Coronary artery (tissue), 2 donors: ENCODE measurements at regions not wholly inside any gene's neighbourhood (a gene's known extent, or its start where the extent isn't known, plus 50 kb on each side); places are given as distances from the start of the nearest gene placed in this dataset.

Source experiments
- DNase-seq: peaks from one replicate; pipeline ENCODE4 v3.0.0-alpha.2; 2017; ENCODE audit warnings: low spot score
- H3K27ac ChIP-seq, 2 donors: fragments of 200-600 bp; sonication (generic); one replicate each; pipeline ENCODE4 v1.5.1; 2016 to 2019
- H3K4me3 ChIP-seq: fragments of 200-600 bp; sonication (generic); 2 replicates; pipeline ENCODE4 v1.5.1; 2016; ENCODE audit warnings: mild to moderate bottlenecking, moderate library complexity
- TF ChIP-seq, protein P1 (sequence below): fragments of 200-600 bp; sonication (generic); IDR thresholded peaks from one replicate; pipeline ENCODE4 v1.5.1; 2019; ENCODE audit warnings: antibody characterized with exemption

DNA sequence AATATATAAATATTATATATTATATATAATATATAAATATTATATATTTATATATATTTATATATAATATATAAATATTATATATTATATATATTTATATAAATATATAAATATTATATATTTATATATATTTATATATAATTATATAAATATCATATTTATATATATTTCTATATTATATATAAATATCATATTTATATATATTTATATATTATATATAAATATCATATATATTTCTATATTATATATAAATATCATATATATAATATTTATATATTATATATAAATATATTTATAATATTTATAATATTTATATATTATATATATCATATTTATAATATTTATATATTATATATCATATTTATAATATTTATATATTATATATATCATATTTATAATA is 321.4 kb downstream of the CDH2 start:
- no peak overlapping the region for H3K4me3 ChIP-seq
- TF ChIP-seq, protein P1, sequence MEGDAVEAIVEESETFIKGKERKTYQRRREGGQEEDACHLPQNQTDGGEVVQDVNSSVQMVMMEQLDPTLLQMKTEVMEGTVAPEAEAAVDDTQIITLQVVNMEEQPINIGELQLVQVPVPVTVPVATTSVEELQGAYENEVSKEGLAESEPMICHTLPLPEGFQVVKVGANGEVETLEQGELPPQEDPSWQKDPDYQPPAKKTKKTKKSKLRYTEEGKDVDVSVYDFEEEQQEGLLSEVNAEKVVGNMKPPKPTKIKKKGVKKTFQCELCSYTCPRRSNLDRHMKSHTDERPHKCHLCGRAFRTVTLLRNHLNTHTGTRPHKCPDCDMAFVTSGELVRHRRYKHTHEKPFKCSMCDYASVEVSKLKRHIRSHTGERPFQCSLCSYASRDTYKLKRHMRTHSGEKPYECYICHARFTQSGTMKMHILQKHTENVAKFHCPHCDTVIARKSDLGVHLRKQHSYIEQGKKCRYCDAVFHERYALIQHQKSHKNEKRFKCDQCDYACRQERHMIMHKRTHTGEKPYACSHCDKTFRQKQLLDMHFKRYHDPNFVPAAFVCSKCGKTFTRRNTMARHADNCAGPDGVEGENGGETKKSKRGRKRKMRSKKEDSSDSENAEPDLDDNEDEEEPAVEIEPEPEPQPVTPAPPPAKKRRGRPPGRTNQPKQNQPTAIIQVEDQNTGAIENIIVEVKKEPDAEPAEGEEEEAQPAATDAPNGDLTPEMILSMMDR = no peak
- no peak overlapping the region for H3K27ac ChIP-seq
- DNase-seq = no peak

DNA sequence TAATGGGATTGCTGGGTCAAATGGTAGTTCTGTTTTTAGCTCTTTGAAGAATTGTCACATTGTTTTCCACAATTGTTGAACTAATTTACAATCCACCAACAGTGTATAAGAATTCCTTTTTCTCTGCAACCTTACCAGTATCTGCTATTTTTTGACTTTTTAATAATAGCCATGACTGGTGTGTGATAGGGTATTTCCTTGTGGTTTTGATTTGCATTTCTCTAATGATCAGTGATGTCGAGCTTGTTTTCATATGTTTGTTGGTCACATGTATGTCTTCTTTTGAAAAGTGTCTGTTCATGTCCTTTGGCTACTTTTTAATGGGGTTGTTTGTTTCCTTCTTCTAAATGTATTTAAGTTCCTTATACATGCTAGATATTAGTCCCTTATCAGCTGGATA is 322.3 kb downstream of the CDH2 start:
- no peak for DNase-seq
- Histone ChIP-seq H3K27ac (no peak overlapping the region), H3K4me3 (no peak overlapping the region)
- TF ChIP-seq, protein P1 = no peak

DNA sequence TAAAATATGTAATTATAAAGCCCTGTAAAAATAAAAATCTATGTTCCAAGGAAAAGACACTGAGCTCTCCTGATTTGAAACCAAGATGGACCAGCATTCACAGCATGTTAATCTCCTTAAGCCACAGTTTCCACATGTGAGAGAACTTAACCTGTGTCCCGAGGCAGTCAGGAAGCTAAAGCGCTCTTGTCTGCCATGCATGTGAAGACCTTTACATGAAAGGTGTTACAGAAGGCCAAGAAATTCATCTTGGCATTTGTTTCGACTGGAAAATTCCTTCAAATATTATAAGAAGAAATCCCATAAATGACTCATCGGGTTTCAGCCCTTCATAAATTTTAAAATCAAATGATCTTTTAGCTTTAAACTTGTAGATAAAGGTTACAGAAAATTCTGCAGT is 328.6 kb downstream of the CDH2 start:
- Histone ChIP-seq H3K4me3 (no peak overlapping the region), H3K27ac (no peak overlapping the region)
- DNase-seq = no peak
- TF ChIP-seq, protein P1 = no peak

DNA sequence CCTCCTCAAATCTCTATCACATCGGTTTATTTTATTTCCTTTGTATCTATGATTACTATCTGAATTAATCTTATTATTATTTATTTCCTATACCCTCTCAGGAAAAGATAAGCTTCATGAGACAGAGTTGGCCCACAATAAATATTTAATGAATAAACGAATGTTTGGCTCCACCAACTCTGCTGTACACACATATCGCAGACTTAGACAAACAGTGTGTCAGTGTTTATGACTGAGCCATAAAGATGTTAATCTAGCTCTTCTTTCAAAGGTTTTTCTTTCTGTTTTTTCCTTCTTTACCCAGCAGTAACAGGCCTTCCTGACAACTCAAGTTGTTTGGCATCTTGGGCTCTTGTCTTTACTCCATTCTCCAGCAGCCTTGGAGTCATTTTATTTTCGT is 329.5 kb downstream of the CDH2 start:
- Histone ChIP-seq H3K4me3 (no peak overlapping the region), H3K27ac (no peak overlapping the region)
- DNase-seq = no peak
- TF ChIP-seq, protein P1 = no peak

DNA sequence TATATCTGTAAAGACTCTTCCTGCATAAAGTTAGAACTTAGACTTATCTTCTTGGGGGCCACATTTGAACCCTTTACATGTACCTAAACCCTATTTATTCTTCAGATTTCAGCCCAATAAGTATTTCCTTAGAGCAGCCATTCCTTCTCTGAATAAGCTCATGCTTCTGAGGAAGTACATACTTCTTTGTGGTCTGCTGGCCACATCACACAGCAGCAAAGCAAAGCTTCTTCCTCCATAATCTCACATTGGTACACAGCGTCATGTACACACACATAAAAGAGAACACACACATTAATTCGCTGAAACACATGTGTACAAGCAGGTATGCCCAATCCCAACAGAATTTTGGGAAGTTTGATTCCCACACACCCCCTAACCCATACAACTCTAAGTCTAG is 331.0 kb downstream of the CDH2 start:
- TF ChIP-seq, protein P1 = no peak
- no peak for DNase-seq
- no peak overlapping the region for H3K4me3 ChIP-seq
- H3K27ac ChIP-seq = no peak overlapping the region

DNA sequence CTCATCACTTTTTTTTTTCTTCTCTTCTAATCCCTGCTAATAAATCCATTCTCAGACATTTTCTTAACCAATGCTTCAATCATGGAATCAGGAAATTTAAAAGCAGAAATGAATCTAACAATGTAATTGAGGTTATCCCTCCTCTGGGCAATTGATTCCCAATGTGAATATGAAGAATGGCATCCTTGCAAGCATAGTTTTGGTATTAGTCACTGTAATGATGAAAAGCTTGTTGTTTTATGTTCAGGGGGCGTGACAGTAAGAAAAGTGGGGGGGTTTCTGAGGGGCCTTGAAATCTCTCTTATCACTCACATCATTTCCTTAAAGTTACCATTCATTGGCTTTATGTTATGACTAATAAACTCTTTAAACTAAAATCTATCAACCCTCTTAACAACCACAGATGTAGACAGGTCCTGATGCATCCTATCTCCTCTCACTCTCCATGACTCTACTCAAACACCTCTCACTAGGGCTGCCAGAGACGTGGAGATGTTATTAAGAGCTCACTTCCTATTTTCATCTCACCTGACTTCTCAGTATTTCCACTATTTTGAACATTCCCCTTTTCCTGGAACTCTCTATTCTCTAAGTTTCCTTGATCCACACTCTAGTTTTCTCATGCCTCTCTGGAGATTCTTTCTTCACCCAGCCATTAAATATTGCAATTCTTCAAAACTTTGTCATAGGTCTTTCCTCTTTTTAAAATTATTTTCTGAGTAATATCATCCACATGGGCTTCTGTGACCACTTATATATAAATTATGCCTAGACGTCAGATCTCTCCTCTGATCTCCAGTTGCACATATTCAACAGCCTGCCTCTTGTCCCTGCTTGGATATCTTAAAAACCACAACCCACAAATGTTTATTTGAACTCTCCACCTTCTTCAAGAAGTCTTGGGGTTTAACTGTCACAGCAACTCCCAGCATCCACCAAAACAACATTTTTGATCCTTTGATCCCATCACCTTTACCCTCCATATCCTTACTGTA is 332.9 kb downstream of the CDH2 start:
- TF ChIP-seq, protein P1 = no peak
- DNase-seq = no peak
- H3K27ac ChIP-seq = no peak overlapping the region
- H3K4me3 ChIP-seq = no peak overlapping the region

DNA sequence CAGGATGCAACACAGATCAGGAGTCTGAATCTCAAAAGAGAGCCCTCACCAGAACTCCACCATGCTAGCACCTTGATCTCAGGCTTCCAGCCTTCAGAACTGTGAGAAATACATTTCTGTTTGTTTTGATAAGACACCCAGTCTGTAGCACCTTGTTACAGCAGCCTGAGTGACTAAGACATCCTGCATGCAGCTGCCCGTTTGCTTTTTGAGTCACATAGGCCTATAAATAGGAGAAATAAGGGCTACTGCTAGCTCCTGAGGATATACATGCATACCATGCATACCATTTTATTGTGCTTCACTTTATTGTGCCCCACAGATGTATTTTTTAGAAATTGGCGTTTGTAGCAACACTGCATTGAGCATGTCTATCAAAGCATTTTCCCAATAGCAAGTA is 337.8 kb downstream of the CDH2 start:
- H3K4me3 ChIP-seq = no peak overlapping the region
- no peak for DNase-seq
- no peak overlapping the region for H3K27ac ChIP-seq
- TF ChIP-seq, protein P1 = no peak
